ENCODE measurements at regions not wholly inside any gene's neighbourhood (a gene's known extent, or its start where the extent isn't known, plus 50 kb on each side); places are given as distances from the start of the nearest gene placed in this dataset.

- no peak for DNase-seq
- Mint-ChIP-seq H3K4me3 (peak overlapping the region in 1 of 2 donors; percentile 63), H3K27me3 (ENCODE audit: low read depth in 3 of 3) (peaks cover 0 to 1% (median 0%) of the 10 kb centered on the region in 3 donors), H3K36me3 (peaks cover 0 to 8% of the 10 kb centered on the region in 2 donors), H3K9me3 (peaks cover 0 to 2% (median 0%) of the 10 kb centered on the region in 7 donors), H3K4me1 (peaks cover 68% of the 10 kb centered on the region), H3K27ac (peak overlapping the region; percentile 87 to 97 (median 93))
- TF ChIP-seq CTCF (IDR thresholded peaks at IDR 0.05), result no peak
- Histone ChIP-seq H3K27ac (ENCODE audit: low read depth in 1 of 2, low read length in 2 of 2) (peak overlapping the region; percentile 94 to 95), H3K4me1 (ENCODE audit: control insufficient read depth in 1 of 2, insufficient read depth in 2 of 2, low read length in 2 of 2) (peaks cover 59 to 79% of the 10 kb centered on the region in 2 donors), H3K9me3 (replicated peaks in 1 of 2; ENCODE audit: control insufficient read depth in 1 of 2, insufficient read depth in 1 of 2, low read length in 2 of 2) (no peaks in the 10 kb centered on the region), H2AFZ (ENCODE audit: insufficient read depth, low read depth, low read length, poor library complexity, severe bottlenecking) (peak overlapping the region; percentile 77), H3K79me2 (ENCODE audit: insufficient read depth, low read length) (no peaks in the 10 kb centered on the region), H3K27me3 (ENCODE audit: control insufficient read depth in 2 of 2, insufficient read depth in 2 of 2, low read length in 2 of 2) (no peaks in the 10 kb centered on the region), H3K4me2 (replicated peaks; ENCODE audit: extremely low read depth, low read length, poor library complexity, severe bottlenecking) (peak overlapping the region; percentile 56), H3K4me3 (replicated peaks in 1 of 3; ENCODE audit: low read depth in 2 of 3, low read length in 3 of 3) (peak overlapping the region in 1 of 3 experiments; percentile 52), H3K9ac (ENCODE audit: insufficient read depth, low read length, poor library complexity, severe bottlenecking) (peak overlapping the region; percentile 72), H3K36me3 (replicated peaks in 1 of 2; ENCODE audit: control insufficient read depth in 1 of 2, insufficient read depth in 2 of 2, low read length in 2 of 2) (no peaks in the 10 kb centered on the region), H4K20me1 (ENCODE audit: insufficient read depth, low read length) (no peaks in the 10 kb centered on the region)
- intact Hi-C loops (cut with micrococcal nuclease), result no loop called here
- WGBS (ENCODE audit: insufficient coverage), result 96% methylated on average over 16 of the region's 27 CpGs
These were observed 72.0 kb upstream of the FAM20C start for GRCh38 chr7:120164-120991.

- H3K79me2 ChIP-seq (ENCODE audit: insufficient read depth, low read length), result no peaks in the 10 kb centered on the region
- intact Hi-C loops (cut with micrococcal nuclease), result no loop called here
- H4K20me1 ChIP-seq (ENCODE audit: insufficient read depth, low read length), result no peaks in the 10 kb centered on the region
- no peak overlapping the region for H3K4me2 ChIP-seq (replicated peaks; ENCODE audit: extremely low read depth, low read length, poor library complexity, severe bottlenecking)
- Mint-ChIP-seq H3K36me3 (peaks cover 2 to 8% of the 10 kb centered on the region in 2 donors), H3K9me3 (peaks cover 0 to 2% (median 0%) of the 10 kb centered on the region in 7 donors), H3K27me3 (ENCODE audit: low read depth in 3 of 3) (peaks cover 0 to 1% (median 0%) of the 10 kb centered on the region in 3 donors), H3K4me1 (peaks cover 60% of the 10 kb centered on the region), H3K4me3 (no peak overlapping the region), H3K27ac (peak overlapping the region in 3 of 7 donors; percentile 30 to 47 (median 40))
- peaks cover 50 to 71% of the 10 kb centered on the region in 2 donors for H3K4me1 ChIP-seq (ENCODE audit: control insufficient read depth in 1 of 2, insufficient read depth in 2 of 2, low read length in 2 of 2)
- no peaks in the 10 kb centered on the region for H3K9me3 ChIP-seq (replicated peaks in 1 of 2; ENCODE audit: control insufficient read depth in 1 of 2, insufficient read depth in 1 of 2, low read length in 2 of 2)
- WGBS (ENCODE audit: insufficient coverage), result 89% methylated on average over 6 of the region's 18 CpGs
- peak overlapping the region; percentile 46 for H2AFZ ChIP-seq (ENCODE audit: insufficient read depth, low read depth, low read length, poor library complexity, severe bottlenecking)
- TF ChIP-seq CTCF (IDR thresholded peaks at IDR 0.05), result no peak
- no peak for DNase-seq
- H3K9ac ChIP-seq (ENCODE audit: insufficient read depth, low read length, poor library complexity, severe bottlenecking), result no peak overlapping the region
- H3K27me3 ChIP-seq (ENCODE audit: control insufficient read depth in 2 of 2, insufficient read depth in 2 of 2, low read length in 2 of 2), result no peaks in the 10 kb centered on the region
- H3K36me3 ChIP-seq (replicated peaks in 1 of 2; ENCODE audit: control insufficient read depth in 1 of 2, insufficient read depth in 2 of 2, low read length in 2 of 2), result no peaks in the 10 kb centered on the region
- H3K27ac ChIP-seq (ENCODE audit: low read depth in 1 of 2, low read length in 2 of 2), result no peak overlapping the region
- no peak overlapping the region for H3K4me3 ChIP-seq (replicated peaks in 1 of 3; ENCODE audit: low read depth in 2 of 3, low read length in 3 of 3)
These were observed 71.2 kb upstream of the FAM20C start for GRCh38 chr7:121002-121785.

All from CD14-positive monocyte (primary cell).